HG03460 (cell line): ENCODE measurements at regions not wholly inside any gene's neighbourhood (a gene's known extent, or its start where the extent isn't known, plus 50 kb on each side); places are given as distances from the start of the nearest gene placed in this dataset.
"Not testable (repeated sequence)": the region's sequence is repeated elsewhere in the genome, so short reads cannot be mapped to it uniquely, and the experiment has no call there.

ENCODE experiments used
- ATAC-seq: cut with Tn5 transposase; IDR thresholded peaks from one replicate; pipeline ENCODE4 v1.9.1; 2021; ENCODE audit not compliant: unreplicated experiment

DNA sequence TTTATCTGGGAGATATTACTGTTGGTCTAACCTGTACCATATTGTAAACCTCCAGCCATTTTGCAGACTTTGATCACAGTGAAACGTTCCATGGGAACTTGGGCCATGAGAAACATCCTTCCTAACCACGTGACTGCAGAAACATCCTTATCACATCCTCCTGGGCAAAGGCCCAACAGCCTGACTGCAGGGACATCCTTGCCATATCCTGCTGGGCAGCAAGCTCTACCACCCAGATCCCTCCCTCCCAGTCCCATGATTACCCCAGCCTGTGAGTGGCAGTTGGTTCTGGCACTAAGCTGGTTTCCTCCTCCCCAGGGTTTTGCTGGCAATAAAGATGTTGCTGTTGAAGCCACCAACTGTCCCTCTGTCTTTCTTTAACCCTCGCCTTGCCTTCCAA, 201.2 kb downstream of the POTEC start:
- ATAC-seq = not testable (repeated sequence)

DNA sequence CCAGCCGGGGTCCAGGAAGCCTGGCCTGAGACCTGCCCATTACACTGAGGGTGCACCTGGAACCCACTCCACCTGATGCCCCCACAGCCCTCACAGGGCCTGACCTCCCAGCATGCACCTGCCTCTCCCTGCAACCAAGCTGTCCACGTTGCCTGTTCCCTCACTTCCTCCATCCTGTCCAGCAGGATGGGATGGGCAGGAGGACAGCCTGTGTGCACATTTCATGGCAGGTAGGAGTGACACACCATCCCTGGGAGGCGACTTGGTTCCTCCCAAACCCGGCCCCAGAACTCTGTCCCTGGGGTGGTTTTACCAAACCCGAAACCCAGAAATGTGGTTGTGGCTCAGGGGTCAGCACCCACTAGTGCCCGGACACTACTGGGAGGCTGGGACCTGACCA, 203.8 kb upstream of the ZNF519 start:
- ATAC-seq = not testable (repeated sequence)

GRCh38 chr18:14321217-14321616, 189.0 kb upstream of the ZNF519 start:
- ATAC-seq = not testable (repeated sequence)

- ATAC-seq = not testable (repeated sequence)
Observed at GRCh38 chr18:14301255-14301654, 169.0 kb upstream of the ZNF519 start.

DNA sequence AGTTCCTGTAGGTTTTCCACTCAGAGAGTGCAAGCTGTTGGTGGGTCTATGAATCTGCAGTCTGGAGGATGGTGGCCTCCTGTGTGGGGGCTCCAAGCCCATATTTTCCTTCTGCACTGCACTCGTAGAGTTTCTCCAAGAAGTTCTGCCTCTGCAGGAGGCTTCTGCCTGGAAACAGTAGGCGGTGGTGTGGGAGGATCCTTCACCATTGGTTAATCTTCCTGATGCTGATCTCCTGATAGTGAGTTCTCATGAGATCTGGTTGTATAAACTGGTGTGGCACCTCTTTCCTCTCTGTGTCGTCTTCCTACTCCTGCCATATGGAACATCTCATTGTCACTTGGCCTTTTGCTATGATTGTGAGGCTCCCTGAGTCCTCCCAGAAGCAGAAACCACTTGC, 162.8 kb upstream of the ZNF519 start:
- ATAC-seq = not testable (repeated sequence)

GRCh38 chr18:14285053-14285452, 152.8 kb upstream of the ZNF519 start:
- ATAC-seq = no peak

DNA sequence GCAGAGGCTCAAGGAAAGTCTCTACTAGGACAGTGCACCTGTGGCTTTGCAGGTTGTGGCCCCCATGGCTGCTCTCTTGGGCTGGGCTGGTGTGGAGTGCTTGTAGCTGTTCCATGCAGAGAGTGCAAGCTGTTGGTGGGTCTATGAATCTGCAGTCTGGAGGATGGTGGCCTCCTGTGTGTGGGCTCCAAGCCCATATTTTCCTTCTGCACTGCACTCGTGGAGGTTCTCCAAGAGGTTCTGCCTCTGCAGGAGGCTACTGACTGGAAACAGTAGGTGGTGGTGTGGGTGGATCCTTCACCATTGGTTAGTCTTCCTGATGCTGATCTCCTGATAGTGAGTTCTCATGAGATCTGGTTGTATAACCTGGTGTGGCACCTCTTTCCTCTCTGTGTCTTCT, 143.2 kb upstream of the ZNF519 start:
- not testable (repeated sequence) for ATAC-seq

DNA sequence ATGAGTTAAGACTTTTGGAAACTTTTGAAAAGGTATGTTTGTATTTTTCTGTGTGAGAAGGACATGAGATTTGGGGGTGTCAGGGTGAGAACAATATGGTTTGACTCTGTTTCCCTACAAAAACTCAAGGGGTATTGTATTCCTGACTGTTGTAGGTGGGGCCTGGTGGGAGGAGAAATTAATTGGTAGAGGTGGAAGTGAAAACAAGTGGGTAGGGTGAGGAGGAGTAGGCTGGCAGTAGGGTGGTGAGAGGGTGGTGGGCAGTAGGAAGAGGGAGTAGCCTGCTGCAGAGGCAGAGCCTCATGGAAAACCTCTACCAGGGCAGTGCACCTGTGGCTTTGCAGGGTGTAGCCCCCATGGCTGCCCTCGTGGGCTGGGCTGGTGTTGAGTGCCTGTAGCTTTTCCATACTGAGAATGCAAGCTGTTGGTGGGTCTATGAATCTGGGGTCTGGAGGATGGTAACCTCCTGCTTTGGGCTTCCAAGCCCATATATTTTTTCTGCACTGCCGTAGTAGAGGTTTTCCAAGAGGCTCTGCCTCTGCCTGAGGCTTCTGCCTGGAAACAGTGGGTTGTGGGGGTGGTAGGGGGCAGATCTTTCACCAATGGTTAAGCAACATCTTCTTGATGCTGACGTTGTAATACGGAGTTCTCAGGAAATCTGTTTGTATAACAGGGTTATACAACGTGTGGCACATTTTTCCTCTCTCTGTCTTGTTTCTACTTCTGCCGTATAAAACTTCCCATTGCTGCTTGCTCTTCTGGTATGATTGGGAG, 133.6 kb upstream of the ZNF519 start:
- not testable (repeated sequence) for ATAC-seq

- not testable (repeated sequence) for ATAC-seq
Observed at GRCh38 chr18:14262786-14263185, 130.6 kb upstream of the ZNF519 start.

DNA sequence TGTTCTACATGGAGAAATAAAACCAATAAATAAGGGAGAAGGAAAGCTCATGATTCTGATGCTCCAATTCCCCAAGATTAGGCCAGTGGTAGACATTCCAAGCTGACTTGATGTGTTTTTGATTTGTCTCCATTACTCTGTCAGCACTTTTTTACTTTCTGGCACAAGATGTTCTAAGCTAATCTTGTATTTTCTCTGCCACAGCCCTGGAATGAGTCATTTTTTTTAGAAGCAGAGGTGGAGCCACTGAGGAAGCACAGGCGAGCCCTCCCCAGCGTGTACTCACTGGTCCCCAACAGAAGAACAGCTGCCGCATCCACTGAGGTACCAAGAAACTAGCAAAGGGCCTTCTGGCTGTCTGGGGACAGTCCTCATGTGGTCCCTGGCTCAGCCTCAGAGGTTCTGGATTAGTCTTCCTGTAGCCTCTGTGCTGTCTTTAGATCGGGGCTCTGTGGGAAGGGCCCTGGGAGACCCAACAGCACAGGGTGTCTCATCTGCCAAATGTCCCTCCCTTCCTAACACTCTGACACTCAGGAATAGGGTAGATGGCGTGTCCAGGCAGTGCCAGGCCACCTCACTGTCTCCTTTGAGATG, 117.9 kb upstream of the ZNF519 start:
- ATAC-seq = not testable (repeated sequence)

GRCh38 chr18:14239224-14239623, 107.0 kb upstream of the ZNF519 start:
- ATAC-seq = not testable (repeated sequence)

- not testable (repeated sequence) for ATAC-seq
Observed at GRCh38 chr18:14236356-14237048, 104.3 kb upstream of the ZNF519 start.

- not testable (repeated sequence) for ATAC-seq
Observed at GRCh38 chr18:14225286-14225679, 93.0 kb upstream of the ZNF519 start.

DNA sequence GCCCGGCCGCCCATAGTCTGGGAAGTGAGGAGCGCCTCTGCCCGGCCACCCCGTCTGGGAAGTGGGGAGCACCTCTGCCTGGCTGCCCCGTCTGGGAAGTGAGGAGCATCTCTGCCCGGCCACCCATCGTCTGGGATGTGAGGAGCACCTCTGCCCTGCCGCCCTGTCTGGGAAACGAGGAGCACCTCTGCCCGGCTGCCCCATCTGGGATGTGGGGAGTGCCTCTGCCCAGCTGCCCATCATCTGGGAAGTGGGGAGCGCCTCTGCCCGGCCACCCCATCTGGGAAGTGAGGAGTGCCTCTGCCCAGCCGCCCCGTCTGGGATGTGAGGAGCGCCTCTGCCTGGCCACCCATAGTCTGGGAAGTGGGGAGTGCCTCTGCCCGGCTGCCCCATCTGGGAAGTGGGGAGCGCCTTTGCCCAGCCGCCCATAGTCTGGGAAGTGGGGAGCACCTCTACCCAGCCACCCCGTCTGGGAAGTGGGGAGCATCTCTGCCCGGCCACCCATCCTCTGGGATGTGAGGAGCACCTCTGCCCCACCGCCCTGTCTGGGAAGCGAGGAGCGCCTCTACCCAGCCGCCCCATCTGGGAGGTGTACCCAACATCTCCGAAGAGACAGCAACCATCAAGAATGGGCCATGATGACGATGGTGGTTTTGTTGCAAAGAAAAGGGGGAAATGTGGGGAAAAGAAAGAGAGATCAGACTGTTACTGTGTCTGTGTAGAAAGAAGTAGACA, 92.5 kb upstream of the ZNF519 start:
- ATAC-seq = not testable (repeated sequence)

DNA sequence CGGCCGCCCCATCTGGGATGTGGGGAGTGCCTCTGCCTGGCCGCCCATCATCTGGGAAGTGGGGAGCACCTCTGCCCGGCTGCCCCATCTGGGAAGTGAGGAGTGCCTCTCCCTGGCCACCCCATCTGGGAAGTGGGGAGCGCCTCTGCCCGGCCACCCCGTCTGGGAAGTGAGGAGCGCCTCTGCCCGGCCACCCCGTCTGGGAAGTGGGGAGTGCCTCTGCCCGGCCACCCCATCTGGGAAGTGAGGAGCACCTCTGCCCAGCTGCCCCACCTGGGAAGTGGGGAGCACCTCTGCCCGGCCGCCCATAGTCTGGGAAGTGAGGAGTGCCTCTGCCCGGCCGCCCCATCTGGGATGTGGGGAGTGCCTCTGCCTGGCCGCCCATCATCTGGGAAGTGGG, 91.7 kb upstream of the ZNF519 start:
- ATAC-seq = not testable (repeated sequence)

DNA sequence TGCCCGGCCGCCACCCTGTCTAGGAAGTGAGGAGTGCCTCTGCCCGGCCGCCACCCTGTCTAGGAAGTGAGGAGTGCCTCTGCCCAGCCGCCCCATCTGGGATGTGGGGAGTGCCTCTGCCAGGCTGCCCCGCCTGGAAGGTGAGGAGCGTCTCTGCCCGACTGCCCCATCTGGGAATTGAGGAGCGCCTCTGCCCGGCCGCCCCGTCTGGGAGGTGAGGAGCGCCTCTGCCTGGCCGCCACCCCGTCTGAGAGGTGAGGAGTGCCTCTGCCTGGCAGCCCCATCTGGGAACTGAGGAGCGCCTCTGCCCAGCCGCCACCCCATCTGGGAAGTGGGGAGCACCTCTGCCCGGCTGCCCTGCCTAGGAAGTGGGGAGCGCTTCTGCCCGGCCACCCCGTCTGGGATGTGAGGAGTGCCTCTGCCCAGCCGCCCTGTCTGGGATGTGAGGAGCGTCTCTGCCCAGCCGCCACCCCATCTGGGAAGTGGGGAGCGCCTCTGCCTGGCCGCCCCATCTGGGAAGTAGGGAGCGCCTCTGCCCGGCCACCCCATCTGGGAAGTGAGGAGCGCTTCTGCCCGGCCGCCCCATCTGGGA, 91.1 kb upstream of the ZNF519 start:
- ATAC-seq = not testable (repeated sequence)

GRCh38 chr18:14222354-14223221, 90.4 kb upstream of the ZNF519 start:
- ATAC-seq = not testable (repeated sequence)

DNA sequence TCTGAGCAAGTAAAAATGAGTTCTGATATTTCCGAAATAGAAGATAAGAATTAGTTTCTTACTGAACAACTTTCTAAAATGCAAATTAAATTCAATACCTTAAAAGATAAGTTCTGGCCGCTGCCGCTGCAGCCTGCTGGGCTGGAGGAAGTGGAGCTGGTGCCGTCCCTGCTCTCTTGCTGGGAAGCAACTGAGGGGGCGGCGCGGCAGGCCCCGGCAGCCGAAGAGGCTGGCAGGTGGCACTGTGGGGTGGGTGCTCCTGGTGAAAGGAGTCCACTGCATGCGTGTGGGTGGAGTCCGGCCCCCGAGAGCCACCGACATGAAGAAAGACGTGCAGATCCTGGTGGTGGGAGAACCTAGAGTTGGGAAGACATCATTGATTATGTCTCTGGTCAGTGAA, 89.5 kb upstream of the ZNF519 start:
- ATAC-seq = no peak

DNA sequence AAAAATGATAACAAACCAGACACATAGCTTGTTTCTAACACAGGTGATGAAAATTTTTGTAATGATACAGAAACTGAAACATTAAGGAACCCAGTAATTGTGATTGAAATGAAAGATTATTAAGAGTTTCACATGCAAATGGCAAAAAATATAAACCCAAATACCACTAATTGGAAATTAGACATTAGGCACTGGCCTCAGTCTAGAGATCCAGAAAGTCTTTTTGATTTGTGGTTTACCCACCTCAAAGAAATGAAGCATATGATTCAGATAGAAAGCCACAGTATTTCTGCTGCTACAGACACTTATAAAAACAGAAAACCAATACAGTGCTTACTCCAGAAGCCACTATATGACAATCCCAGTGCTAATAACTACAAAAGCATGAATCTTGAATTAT, 83.7 kb upstream of the ZNF519 start:
- ATAC-seq = not testable (repeated sequence)

- ATAC-seq = not testable (repeated sequence)
Observed at GRCh38 chr18:14203424-14203823, 71.2 kb upstream of the ZNF519 start.
